Small intestine (tissue), 7 donors: ENCODE measurements at regions not wholly inside any gene's neighbourhood (a gene's known extent, or its start where the extent isn't known, plus 50 kb on each side); places are given as distances from the start of the nearest gene placed in this dataset.

ENCODE experiments used
- DNase-seq, 2 donors: peaks; one replicate each; pipeline versions ENCODE4 v3.0.0 to v3.0.0-alpha.2; 2013
- FAIRE-seq: peaks from 2 replicates; lab custom pipeline; 2012; peaks lifted over from hg19 to GRCh38; lab: Jason Lieb, UNC
- H3K27ac ChIP-seq, 3 donors: one replicate each; pipeline ENCODE4 v1.5.1; 2013; ENCODE audit warnings: low read length in 2 of 3, mild to moderate bottlenecking in 2 of 3, control low read depth in 1 of 3, inconsistent platforms in 1 of 3, low read depth in 1 of 3, moderate library complexity in 1 of 3
- H3K27me3 ChIP-seq, 3 donors: one replicate each; pipeline ENCODE4 v1.6.1; 2013; ENCODE audit warnings: low read length in 3 of 3, inconsistent platforms in 1 of 3; ENCODE audit not compliant: control insufficient read depth in 3 of 3, insufficient read depth in 3 of 3
- H3K36me3 ChIP-seq, 3 donors: one replicate each; pipeline ENCODE4 v1.6.1; 2013; ENCODE audit warnings: low read length in 3 of 3, inconsistent platforms in 1 of 3, low read depth in 1 of 3, mild to moderate bottlenecking in 1 of 3, moderate library complexity in 1 of 3; ENCODE audit not compliant: control insufficient read depth in 3 of 3, insufficient read depth in 2 of 3
- H3K4me1 ChIP-seq, 3 donors: one replicate each; pipeline ENCODE4 v1.6.1; 2013; ENCODE audit warnings: low read length in 2 of 3, inconsistent platforms in 1 of 3, low read depth in 1 of 3, mild to moderate bottlenecking in 1 of 3, moderate library complexity in 1 of 3; ENCODE audit not compliant: control insufficient read depth in 3 of 3, insufficient read depth in 2 of 3
- H3K4me3 ChIP-seq, 3 donors: one replicate each; pipeline ENCODE4 v1.5.1; 2013; ENCODE audit warnings: low read length in 3 of 3, control low read depth in 1 of 3, inconsistent platforms in 1 of 3, low read depth in 1 of 3, mild to moderate bottlenecking in 1 of 3, moderate library complexity in 1 of 3
- H3K9me3 ChIP-seq, 2 donors: one replicate each; pipeline ENCODE4 v1.6.1; 2013; ENCODE audit warnings: low read depth in 1 of 2, low read length in 1 of 2; ENCODE audit not compliant: control insufficient read depth in 2 of 2, insufficient read depth in 1 of 2
- WGBS, 3 donors: extraction: QIAGEN DNeasy Blood & Tissue Kit; methylation state at CpG; one replicate each; pipeline ENCODE4 v1.1.7; 2013; 5-methylcytosine and 5-hydroxymethylcytosine counted together
- donor health status: healthy with polysubstance abuse.
- donor health status: control.
- donor health status: control.
- donor health status: Bipolar disorder and iron deficiency.
- donor health status: healthy.

GRCh38 chr4:141538001-141538400 lies 98.4 kb upstream of the IL15 start:
- no peaks in the 10 kb centered on the region for H3K27me3 ChIP-seq
- no peak overlapping the region for H3K4me3 ChIP-seq
- no peak for DNase-seq
- H3K9me3 ChIP-seq, result peaks cover 0 to 6% of the 10 kb centered on the region in 2 donors
- no peaks in the 10 kb centered on the region for H3K36me3 ChIP-seq
- no peaks in the 10 kb centered on the region for H3K4me1 ChIP-seq
- 93 to 95% (median 93%) methylated on average over 1 of the region's 1 CpG for WGBS, 3 donors
- FAIRE-seq, result no peak
- H3K27ac ChIP-seq, result no peak overlapping the region

- no peaks in the 10 kb centered on the region for H3K27me3 ChIP-seq
- H3K9me3 ChIP-seq, result peaks cover 0 to 6% of the 10 kb centered on the region in 2 donors
- no peak overlapping the region for H3K4me3 ChIP-seq
- WGBS, 3 donors, result 90 to 93% (median 92%) methylated on average over 2 of the region's 2 CpGs
- no peaks in the 10 kb centered on the region for H3K4me1 ChIP-seq
- FAIRE-seq (no peak), DNase-seq (no peak)
- H3K27ac ChIP-seq, result no peak overlapping the region
- no peaks in the 10 kb centered on the region for H3K36me3 ChIP-seq
Observed at GRCh38 chr4:141540643-141541042, 95.7 kb upstream of the IL15 start.

- FAIRE-seq (no peak), DNase-seq (no peak)
- Histone ChIP-seq H3K4me3 (no peak overlapping the region), H3K4me1 (no peaks in the 10 kb centered on the region), H3K9me3 (peaks cover 0 to 4% of the 10 kb centered on the region in 2 donors), H3K27me3 (no peaks in the 10 kb centered on the region), H3K27ac (no peak overlapping the region), H3K36me3 (no peaks in the 10 kb centered on the region)
- 93 to 96% (median 94%) methylated on average over 2 of the region's 2 CpGs for WGBS, 3 donors
Observed at GRCh38 chr4:141541851-141542250, 94.5 kb upstream of the IL15 start.

GRCh38 chr4:141543176-141543575 lies 93.2 kb upstream of the IL15 start:
- no peak for FAIRE-seq
- Histone ChIP-seq H3K27me3 (no peaks in the 10 kb centered on the region), H3K27ac (no peak overlapping the region), H3K36me3 (no peaks in the 10 kb centered on the region), H3K4me1 (no peaks in the 10 kb centered on the region), H3K9me3 (peaks cover 0 to 3% of the 10 kb centered on the region in 2 donors), H3K4me3 (no peak overlapping the region)
- WGBS, 3 donors, result 45 to 83% (median 46%) methylated on average over 1 of the region's 1 CpG
- no peak for DNase-seq

GRCh38 chr4:141543706-141544105 lies 92.7 kb upstream of the IL15 start:
- H3K27me3 ChIP-seq, result no peaks in the 10 kb centered on the region
- no peaks in the 10 kb centered on the region for H3K4me1 ChIP-seq
- H3K4me3 ChIP-seq, result no peak overlapping the region
- no peak overlapping the region for H3K27ac ChIP-seq
- FAIRE-seq, result no peak
- H3K36me3 ChIP-seq, result no peaks in the 10 kb centered on the region
- 83 to 90% (median 85%) methylated on average over 2 of the region's 2 CpGs for WGBS, 3 donors
- DNase-seq, result no peak
- H3K9me3 ChIP-seq, result peaks cover 0 to 3% of the 10 kb centered on the region in 2 donors

GRCh38 chr4:141548791-141549190 lies 87.6 kb upstream of the IL15 start:
- H3K4me3 ChIP-seq, result no peak overlapping the region
- H3K36me3 ChIP-seq, result no peaks in the 10 kb centered on the region
- H3K4me1 ChIP-seq, result no peaks in the 10 kb centered on the region
- no peaks in the 10 kb centered on the region for H3K9me3 ChIP-seq
- H3K27me3 ChIP-seq, result no peaks in the 10 kb centered on the region
- H3K27ac ChIP-seq, result no peak overlapping the region
- no peak for FAIRE-seq
- no peak for DNase-seq

GRCh38 chr4:141560056-141560455 lies 76.3 kb upstream of the IL15 start:
- no peaks in the 10 kb centered on the region for H3K27me3 ChIP-seq
- DNase-seq (no peak), FAIRE-seq (no peak)
- no peaks in the 10 kb centered on the region for H3K4me1 ChIP-seq
- no peaks in the 10 kb centered on the region for H3K36me3 ChIP-seq
- no peaks in the 10 kb centered on the region for H3K9me3 ChIP-seq
- H3K27ac ChIP-seq, result no peak overlapping the region
- WGBS, 3 donors, result 44 to 64% (median 53%) methylated on average over 1 of the region's 1 CpG
- H3K4me3 ChIP-seq, result no peak overlapping the region

- FAIRE-seq (no peak), DNase-seq (no peak)
- no peak overlapping the region for H3K4me3 ChIP-seq
- H3K4me1 ChIP-seq, result no peaks in the 10 kb centered on the region
- no peaks in the 10 kb centered on the region for H3K36me3 ChIP-seq
- WGBS, 3 donors, result 89 to 98% (median 92%) methylated on average over 2 of the region's 2 CpGs
- no peaks in the 10 kb centered on the region for H3K9me3 ChIP-seq
- H3K27me3 ChIP-seq, result no peaks in the 10 kb centered on the region
- no peak overlapping the region for H3K27ac ChIP-seq
Observed at GRCh38 chr4:141562649-141563048, 73.7 kb upstream of the IL15 start.

GRCh38 chr4:141563723-141564122 lies 72.7 kb upstream of the IL15 start:
- Histone ChIP-seq H3K27ac (no peak overlapping the region), H3K36me3 (no peaks in the 10 kb centered on the region), H3K4me1 (no peaks in the 10 kb centered on the region), H3K9me3 (no peaks in the 10 kb centered on the region), H3K4me3 (no peak overlapping the region), H3K27me3 (no peaks in the 10 kb centered on the region)
- FAIRE-seq (no peak), DNase-seq (no peak)
